ENCODE measurements at regions not wholly inside any gene's neighbourhood (a gene's known extent, or its start where the extent isn't known, plus 50 kb on each side); places are given as distances from the start of the nearest gene placed in this dataset.

DNA sequence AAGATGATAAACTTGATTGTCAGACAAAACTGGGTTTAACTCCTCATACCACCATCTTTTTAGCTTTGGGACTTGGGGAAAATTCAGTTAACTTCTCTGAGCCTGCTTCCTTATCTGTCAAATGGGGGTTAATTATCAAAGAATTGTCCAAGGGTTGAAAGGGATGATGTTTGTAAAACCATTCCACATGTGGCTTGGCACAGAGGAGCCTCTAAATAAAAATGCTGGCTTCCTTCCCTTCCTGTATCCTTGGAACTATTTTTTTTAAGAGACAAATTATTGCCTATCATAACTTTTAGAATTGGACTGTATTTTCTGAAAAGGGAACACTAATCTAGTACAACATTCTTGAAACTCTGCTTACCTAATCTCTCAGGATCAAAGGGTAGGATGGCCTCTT is 143.4 kb upstream of the USP24 start:
- TF ChIP-seq CTCF (IDR thresholded peaks at IDR 0.05; ENCODE audit: low read depth, low read length, missing control alignments) = no peak
- H3K4me3 ChIP-seq (ENCODE audit: low read depth, low read length) = no peak overlapping the region
- DNase-seq (ENCODE audit: low read depth) = no peak

DNA sequence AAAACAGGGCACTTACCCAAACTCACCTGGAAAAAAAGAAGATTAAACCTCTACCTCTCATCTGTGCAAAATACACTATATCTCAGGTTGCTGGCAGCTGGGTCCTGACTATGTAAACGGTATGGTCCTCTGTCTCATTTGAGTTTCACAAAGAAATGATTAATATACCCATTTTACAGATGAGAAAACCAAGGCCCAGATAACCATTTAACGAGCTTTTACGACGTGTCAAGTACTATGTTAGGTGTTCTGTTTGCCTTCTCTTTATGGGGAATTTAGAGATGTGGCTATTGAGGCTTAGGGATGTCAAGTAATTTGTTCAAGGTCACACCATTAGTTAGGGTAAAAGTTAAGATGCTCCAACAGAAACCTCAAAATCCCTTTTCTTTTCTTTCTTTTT is 140.4 kb upstream of the USP24 start:
- TF ChIP-seq CTCF (IDR thresholded peaks at IDR 0.05; ENCODE audit: low read depth, low read length, missing control alignments) = no peak
- DNase-seq (ENCODE audit: low read depth) = no peak
- no peak overlapping the region for H3K4me3 ChIP-seq (ENCODE audit: low read depth, low read length)

DNA sequence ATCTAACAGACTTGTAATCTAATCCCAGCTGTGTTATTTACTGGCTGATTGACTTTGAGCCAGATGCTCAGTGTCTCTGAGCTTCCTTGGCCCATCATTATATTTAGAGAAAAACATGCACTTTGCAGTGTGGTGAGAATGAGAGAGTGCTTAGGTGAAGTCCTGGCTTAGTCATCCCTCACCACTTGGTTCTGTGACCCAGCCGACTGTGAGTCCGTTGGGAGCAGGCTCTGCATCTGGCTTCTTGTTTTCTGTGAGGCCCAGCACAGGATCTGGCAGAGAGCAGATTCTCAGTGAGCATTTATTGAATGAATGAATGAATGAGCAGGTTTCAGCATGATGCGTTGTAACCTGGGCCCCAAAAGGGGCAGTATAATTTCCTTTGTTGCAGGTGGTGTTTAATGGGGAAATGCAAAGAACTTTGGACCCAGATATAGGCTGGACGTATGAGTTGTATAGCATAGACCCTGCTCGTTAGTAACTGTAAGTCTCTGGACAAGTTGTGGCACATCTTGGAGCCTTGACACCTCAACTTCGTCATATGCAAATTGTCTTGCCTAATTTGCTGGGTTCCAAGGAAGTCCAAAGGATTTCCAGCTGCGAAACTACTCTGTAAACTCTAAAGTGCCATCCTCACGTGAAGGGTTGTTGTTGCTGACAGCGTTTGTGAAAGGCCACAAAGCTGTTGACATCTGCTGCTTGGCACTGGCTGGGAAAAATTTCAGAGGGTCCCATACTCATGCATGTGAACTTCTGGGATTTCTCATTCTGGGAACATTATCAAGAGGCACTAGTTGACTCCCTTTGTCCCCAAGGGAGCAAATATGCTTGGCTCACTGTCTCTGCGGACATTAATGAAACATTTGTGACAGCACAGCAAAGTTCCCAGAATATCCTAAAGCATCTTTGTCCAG is 138.8 kb upstream of the USP24 start:
- no peak overlapping the region for H3K4me3 ChIP-seq (ENCODE audit: low read depth, low read length)
- DNase-seq (ENCODE audit: low read depth) = no peak
- TF ChIP-seq CTCF (IDR thresholded peaks at IDR 0.05; ENCODE audit: low read depth, low read length, missing control alignments) = no peak

- TF ChIP-seq CTCF (IDR thresholded peaks at IDR 0.05; ENCODE audit: low read depth, low read length, missing control alignments) = no peak
- H3K4me3 ChIP-seq (ENCODE audit: low read depth, low read length) = no peak overlapping the region
- DNase-seq (ENCODE audit: low read depth) = no peak
These were observed 137.6 kb upstream of the USP24 start for GRCh38 chr1:55352811-55353180.

- H3K4me3 ChIP-seq (ENCODE audit: low read depth, low read length) = no peak overlapping the region
- no peak for DNase-seq (ENCODE audit: low read depth)
- no peak for TF ChIP-seq CTCF (IDR thresholded peaks at IDR 0.05; ENCODE audit: low read depth, low read length, missing control alignments)
These were observed 137.1 kb upstream of the USP24 start for GRCh38 chr1:55352080-55352810.

GRCh38 chr1:55348356-55348755 is 133.2 kb upstream of the USP24 start:
- no peak overlapping the region for H3K4me3 ChIP-seq (ENCODE audit: low read depth, low read length)
- no peak for DNase-seq (ENCODE audit: low read depth)
- TF ChIP-seq CTCF (IDR thresholded peaks at IDR 0.05; ENCODE audit: low read depth, low read length, missing control alignments) = no peak

Data from GM12864 (cell line).